Muscle layer of colon (tissue), 2 donors: ENCODE measurements at regions not wholly inside any gene's neighbourhood (a gene's known extent, or its start where the extent isn't known, plus 50 kb on each side); places are given as distances from the start of the nearest gene placed in this dataset.

Source experiments
- H3K27ac ChIP-seq: one replicate; pipeline ENCODE4 v1.7.0; 2013; ENCODE audit warnings: low read depth, mild to moderate bottlenecking, low read length, moderate library complexity
- H3K27me3 ChIP-seq, 2 donors: one replicate each; pipeline ENCODE4 v1.7.0; 2013; ENCODE audit warnings: low read length in 2 of 2, mild to moderate bottlenecking in 2 of 2; ENCODE audit not compliant: insufficient read depth in 2 of 2, control insufficient read depth in 1 of 2
- H3K36me3 ChIP-seq: one replicate; pipeline ENCODE4 v1.7.0; 2013; ENCODE audit warnings: mild to moderate bottlenecking, low read length; ENCODE audit not compliant: insufficient read depth
- H3K4me1 ChIP-seq: one replicate; pipeline ENCODE4 v1.7.0; 2013; ENCODE audit warnings: mild to moderate bottlenecking, low read length; ENCODE audit not compliant: insufficient read depth
- H3K4me3 ChIP-seq, 2 donors: one replicate each; pipeline ENCODE4 v1.7.0; 2013; ENCODE audit warnings: low read length in 2 of 2, low read depth in 1 of 2, mild to moderate bottlenecking in 1 of 2, moderate library complexity in 1 of 2
- H3K9ac ChIP-seq: one replicate; pipeline ENCODE4 v1.7.0; 2013; ENCODE audit warnings: low read length
- H3K9me3 ChIP-seq: one replicate; pipeline ENCODE4 v1.7.0; 2013; ENCODE audit warnings: mild to moderate bottlenecking, low read length
- donor health status: abdominal sarcoma.
- donor health status: Adenocarcinoma of cecum.

- H3K36me3 ChIP-seq = no peaks in the 10 kb centered on the region
- H3K27me3 ChIP-seq = no peaks in the 10 kb centered on the region
- H3K4me3 ChIP-seq = no peak overlapping the region
- H3K27ac ChIP-seq = no peak overlapping the region
- H3K4me1 ChIP-seq = no peaks in the 10 kb centered on the region
- no peaks in the 10 kb centered on the region for H3K9me3 ChIP-seq
- no peak overlapping the region for H3K9ac ChIP-seq
Observed at GRCh38 chr7:136359333-136359903, 382.3 kb upstream of the MTPN start.

GRCh38 chr7:136353287-136353686 lies 376.1 kb upstream of the MTPN start:
- Histone ChIP-seq H3K36me3 (no peaks in the 10 kb centered on the region), H3K9me3 (no peaks in the 10 kb centered on the region), H3K4me3 (no peak overlapping the region), H3K4me1 (no peaks in the 10 kb centered on the region), H3K27ac (no peak overlapping the region), H3K9ac (no peak overlapping the region), H3K27me3 (no peaks in the 10 kb centered on the region)

- Histone ChIP-seq H3K9me3 (no peaks in the 10 kb centered on the region), H3K27ac (no peak overlapping the region), H3K27me3 (no peaks in the 10 kb centered on the region), H3K4me3 (no peak overlapping the region), H3K4me1 (no peaks in the 10 kb centered on the region), H3K36me3 (no peaks in the 10 kb centered on the region), H3K9ac (no peak overlapping the region)
Observed at GRCh38 chr7:136348542-136349192, 371.5 kb upstream of the MTPN start.

- Histone ChIP-seq H3K27ac (no peak overlapping the region), H3K9ac (no peak overlapping the region), H3K9me3 (no peaks in the 10 kb centered on the region), H3K36me3 (no peaks in the 10 kb centered on the region), H3K27me3 (no peaks in the 10 kb centered on the region), H3K4me1 (no peaks in the 10 kb centered on the region), H3K4me3 (no peak overlapping the region)
Observed at GRCh38 chr7:136348142-136348541, 371.0 kb upstream of the MTPN start.

- no peaks in the 10 kb centered on the region for H3K9me3 ChIP-seq
- H3K27ac ChIP-seq = no peak overlapping the region
- H3K36me3 ChIP-seq = no peaks in the 10 kb centered on the region
- H3K4me1 ChIP-seq = no peaks in the 10 kb centered on the region
- no peak overlapping the region for H3K9ac ChIP-seq
- H3K27me3 ChIP-seq = no peaks in the 10 kb centered on the region
- no peak overlapping the region for H3K4me3 ChIP-seq
Observed at GRCh38 chr7:136347488-136347887, 370.3 kb upstream of the MTPN start.

GRCh38 chr7:136342251-136342650 lies 365.1 kb upstream of the MTPN start:
- H3K4me3 ChIP-seq = no peak overlapping the region

GRCh38 chr7:136339464-136339863 lies 362.3 kb upstream of the MTPN start:
- Histone ChIP-seq H3K4me1 (peaks cover under 1% of the 10 kb centered on the region), H3K9me3 (no peaks in the 10 kb centered on the region), H3K36me3 (no peaks in the 10 kb centered on the region), H3K27ac (no peak overlapping the region), H3K27me3 (no peaks in the 10 kb centered on the region), H3K4me3 (no peak overlapping the region), H3K9ac (no peak overlapping the region)

More at GRCh38 chr7:136342251-136342650, 365.1 kb upstream of the MTPN start:
- Histone ChIP-seq H3K9ac (no peak overlapping the region), H3K36me3 (no peaks in the 10 kb centered on the region), H3K27ac (no peak overlapping the region), H3K27me3 (no peaks in the 10 kb centered on the region), H3K4me1 (no peaks in the 10 kb centered on the region), H3K9me3 (no peaks in the 10 kb centered on the region)

- no peak overlapping the region for H3K27ac ChIP-seq
- H3K4me3 ChIP-seq = no peak overlapping the region
- no peak overlapping the region for H3K9ac ChIP-seq
- no peaks in the 10 kb centered on the region for H3K36me3 ChIP-seq
- H3K9me3 ChIP-seq = no peaks in the 10 kb centered on the region
- H3K27me3 ChIP-seq = no peaks in the 10 kb centered on the region
- peaks cover 25% of the 10 kb centered on the region for H3K4me1 ChIP-seq
Observed at GRCh38 chr7:136336932-136337331, 359.8 kb upstream of the MTPN start.

GRCh38 chr7:136333636-136334035 lies 356.5 kb upstream of the MTPN start:
- Histone ChIP-seq H3K4me1 (peaks cover 29% of the 10 kb centered on the region), H3K27me3 (no peaks in the 10 kb centered on the region)

GRCh38 chr7:136326045-136326609 lies 349.0 kb upstream of the MTPN start:
- H3K9me3 ChIP-seq = no peaks in the 10 kb centered on the region
- H3K27ac ChIP-seq = no peak overlapping the region
- H3K9ac ChIP-seq = no peak overlapping the region
- H3K4me1 ChIP-seq = peaks cover 15% of the 10 kb centered on the region
- H3K27me3 ChIP-seq = no peaks in the 10 kb centered on the region
- no peak overlapping the region for H3K4me3 ChIP-seq
- no peaks in the 10 kb centered on the region for H3K36me3 ChIP-seq

More at GRCh38 chr7:136333636-136334035, 356.5 kb upstream of the MTPN start:
- Histone ChIP-seq H3K9ac (no peak overlapping the region), H3K27ac (no peak overlapping the region), H3K4me3 (no peak overlapping the region), H3K36me3 (no peaks in the 10 kb centered on the region), H3K9me3 (no peaks in the 10 kb centered on the region)

GRCh38 chr7:136325578-136325977 lies 348.4 kb upstream of the MTPN start:
- peaks cover 15% of the 10 kb centered on the region for H3K4me1 ChIP-seq
- no peaks in the 10 kb centered on the region for H3K9me3 ChIP-seq
- H3K27ac ChIP-seq = peak overlapping the region; percentile 24
- H3K9ac ChIP-seq = no peak overlapping the region
- H3K4me3 ChIP-seq = no peak overlapping the region
- no peaks in the 10 kb centered on the region for H3K36me3 ChIP-seq
- no peaks in the 10 kb centered on the region for H3K27me3 ChIP-seq

GRCh38 chr7:136325027-136325426 lies 347.9 kb upstream of the MTPN start:
- Histone ChIP-seq H3K27ac (no peak overlapping the region), H3K36me3 (no peaks in the 10 kb centered on the region)

More at GRCh38 chr7:136325027-136325426, 347.9 kb upstream of the MTPN start:
- no peak overlapping the region for H3K9ac ChIP-seq
- H3K4me1 ChIP-seq = peaks cover 15% of the 10 kb centered on the region
- H3K9me3 ChIP-seq = no peaks in the 10 kb centered on the region
- no peak overlapping the region for H3K4me3 ChIP-seq
- H3K27me3 ChIP-seq = no peaks in the 10 kb centered on the region
